Retinal pigment epithelial cell (primary cell): ENCODE measurements at regions not wholly inside any gene's neighbourhood (a gene's known extent, or its start where the extent isn't known, plus 50 kb on each side); places are given as distances from the start of the nearest gene placed in this dataset.

ENCODE experiments used
- DNase-seq: peaks from one replicate; pipeline ENCODE4 v3.0.0-alpha.2; 2010; ENCODE audit warnings: low read depth
- H3K4me3 ChIP-seq: 2 replicates; pipeline ENCODE4 v1.5.1; 2011; ENCODE audit warnings: mild to moderate bottlenecking, low read length, control low read depth, moderate library complexity
- CTCF ChIP-seq: conservative IDR thresholded peaks from 2 replicates; pipeline ENCODE4 v1.5.1; 2011; ENCODE audit warnings: low read depth, low read length, control low read depth, inconsistent platforms

GRCh38 chr1:198919667-198920398 lies 281.0 kb downstream of the PTPRC start:
- H3K4me3 ChIP-seq: no peak overlapping the region
- TF ChIP-seq CTCF: no peak
- DNase-seq: no peak

GRCh38 chr1:198922638-198923430 lies 284.0 kb downstream of the PTPRC start:
- DNase-seq: no peak
- no peak overlapping the region for H3K4me3 ChIP-seq
- no peak for TF ChIP-seq CTCF

GRCh38 chr1:198923993-198924392 lies 285.2 kb downstream of the PTPRC start:
- no peak overlapping the region for H3K4me3 ChIP-seq
- no peak for TF ChIP-seq CTCF
- no peak for DNase-seq

- no peak overlapping the region for H3K4me3 ChIP-seq
Measured at GRCh38 chr1:198925567-198925966, 286.7 kb downstream of the PTPRC start.

GRCh38 chr1:198927129-198927528 lies 288.3 kb downstream of the PTPRC start:
- DNase-seq: no peak
- H3K4me3 ChIP-seq: no peak overlapping the region
- TF ChIP-seq CTCF: no peak

More at GRCh38 chr1:198925567-198925966, 286.7 kb downstream of the PTPRC start:
- DNase-seq: no peak
- no peak for TF ChIP-seq CTCF

GRCh38 chr1:198929111-198929604 lies 290.3 kb downstream of the PTPRC start:
- H3K4me3 ChIP-seq: no peak overlapping the region
- no peak for DNase-seq
- no peak for TF ChIP-seq CTCF
